A673 (cell line): ENCODE measurements at regions not wholly inside any gene's neighbourhood (a gene's known extent, or its start where the extent isn't known, plus 50 kb on each side); places are given as distances from the start of the nearest gene placed in this dataset.

ENCODE experiments used
- BruUV-seq: library from RNA; stranded (reverse); fragments of 400-500 nt; replicated peaks from 2 replicates; lab custom pipeline; 2021; lab: Mats Ljungman, UMichigan
- CTCF ChIA-PET: fragments of 300-600 bp; sonication (Branson Sonifier 250); formaldehyde crosslinking; loops from one replicate; lab custom pipeline; 2022; ENCODE audit warnings: antibody characterized with exemption; lab: Charles Lee
- POLR2A ChIA-PET: fragments of 300-600 bp; sonication (Branson Sonifier 250); formaldehyde crosslinking; loops from one replicate; lab custom pipeline; 2022; ENCODE audit warnings: antibody characterized with exemption; ENCODE audit not compliant: low non-redundant PET; lab: Charles Lee
- DNase-seq: peaks from one replicate; pipeline ENCODE4 v3.0.0-alpha.2; 2015; ENCODE audit warnings: low spot score
- H3K27ac ChIP-seq: fragments of 200-600 bp; sonication (generic); 2 replicates; pipeline ENCODE4 v1.5.1; 2016; ENCODE audit warnings: mixed run types, low read depth, mild to moderate bottlenecking, mixed read lengths, antibody characterized with exemption, low read length; ENCODE audit not compliant: poor library complexity, severe bottlenecking
- H3K27me3 ChIP-seq: fragments of 200-600 bp; sonication (generic); replicated peaks from 2 replicates; pipeline ENCODE4 v1.6.1; 2017; ENCODE audit warnings: mixed run types, low read depth, mild to moderate bottlenecking, mixed read lengths, antibody characterized with exemption, low read length; ENCODE audit not compliant: insufficient read depth, poor library complexity
- H3K36me3 ChIP-seq: fragments of 200-600 bp; sonication (generic); 2 replicates; pipeline ENCODE4 v1.6.1; 2016; ENCODE audit warnings: mixed run types, mild to moderate bottlenecking, mixed read lengths, antibody characterized with exemption, low read length; ENCODE audit not compliant: insufficient read depth, poor library complexity, severe bottlenecking
- H3K4me1 ChIP-seq: fragments of 200-600 bp; sonication (generic); 2 replicates; pipeline ENCODE4 v1.6.1; 2017; ENCODE audit warnings: mixed run types, mild to moderate bottlenecking, mixed read lengths, antibody characterized with exemption, low read length; ENCODE audit not compliant: insufficient read depth, poor library complexity, severe bottlenecking
- H3K4me3 ChIP-seq: fragments of 200-600 bp; sonication (generic); 2 replicates; pipeline ENCODE4 v1.5.1; 2016; ENCODE audit warnings: low read depth, mixed run types, mild to moderate bottlenecking, mixed read lengths, low read length; ENCODE audit not compliant: poor library complexity, severe bottlenecking
- H3K9me3 ChIP-seq: fragments of 200-600 bp; sonication (generic); 2 replicates; pipeline ENCODE4 v1.6.1; 2016; ENCODE audit warnings: mixed run types, low read depth, mild to moderate bottlenecking, mixed read lengths, antibody characterized with exemption, low read length; ENCODE audit not compliant: poor library complexity, severe bottlenecking
- EZH2 ChIP-seq: fragments of 200-600 bp; sonication (generic); IDR thresholded peaks from 2 replicates; pipeline ENCODE4 v1.6.1; 2017; ENCODE audit warnings: borderline replicate concordance, low read depth, mild to moderate bottlenecking, mixed read lengths, antibody characterized with exemption, low read length; ENCODE audit not compliant: poor library complexity, severe bottlenecking
- intact Hi-C: fragments of 100-400 bp; cut with micrococcal nuclease; formaldehyde crosslinking; loops from one replicate; pipeline ENCODE4 v1.10.0; 2022; ENCODE audit not compliant: unreplicated experiment
- TF ChIP-seq, protein P1 (sequence below): fragments of 300-800, 200-600 bp; sonication (generic); conservative IDR thresholded peaks from 2 replicates; pipeline ENCODE4 v1.5.1; 2017; ENCODE audit warnings: low read depth, mild to moderate bottlenecking, antibody characterized with exemption, low read length, moderate library complexity, mixed read lengths

DNA sequence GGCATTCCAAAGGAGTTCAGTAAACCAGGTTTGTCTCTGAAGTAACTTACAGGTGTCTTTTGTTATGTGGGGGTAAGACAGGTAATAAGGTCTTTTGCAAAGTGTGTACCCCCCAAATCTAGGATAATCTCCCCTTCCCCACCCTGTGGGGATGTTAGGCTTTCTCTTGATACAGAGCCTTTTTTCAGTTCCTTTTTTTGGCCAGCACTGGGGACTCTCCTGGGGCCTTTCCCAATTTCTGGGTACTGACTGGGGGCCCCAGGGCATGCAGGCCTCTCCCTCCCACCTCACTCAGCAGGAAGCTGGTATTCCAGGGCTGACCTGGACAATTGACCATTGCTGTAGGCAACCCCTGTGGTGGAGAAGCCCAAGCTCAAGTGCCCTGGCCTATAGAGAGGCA is 84.3 kb upstream of the IRX6 start:
- Histone ChIP-seq H3K9me3 (no peaks in the 10 kb centered on the region), H3K36me3 (no peaks in the 10 kb centered on the region), H3K4me3 (no peak overlapping the region), H3K4me1 (no peaks in the 10 kb centered on the region), H3K27ac (no peak overlapping the region), H3K27me3 (no peaks in the 10 kb centered on the region)
- no TSS peak for BruUV-seq
- POLR2A ChIA-PET, result no interaction called here
- intact Hi-C loops, result no loop called here
- DNase-seq, result no peak
- no peak for TF ChIP-seq EZH2
- TF ChIP-seq, protein P1, sequence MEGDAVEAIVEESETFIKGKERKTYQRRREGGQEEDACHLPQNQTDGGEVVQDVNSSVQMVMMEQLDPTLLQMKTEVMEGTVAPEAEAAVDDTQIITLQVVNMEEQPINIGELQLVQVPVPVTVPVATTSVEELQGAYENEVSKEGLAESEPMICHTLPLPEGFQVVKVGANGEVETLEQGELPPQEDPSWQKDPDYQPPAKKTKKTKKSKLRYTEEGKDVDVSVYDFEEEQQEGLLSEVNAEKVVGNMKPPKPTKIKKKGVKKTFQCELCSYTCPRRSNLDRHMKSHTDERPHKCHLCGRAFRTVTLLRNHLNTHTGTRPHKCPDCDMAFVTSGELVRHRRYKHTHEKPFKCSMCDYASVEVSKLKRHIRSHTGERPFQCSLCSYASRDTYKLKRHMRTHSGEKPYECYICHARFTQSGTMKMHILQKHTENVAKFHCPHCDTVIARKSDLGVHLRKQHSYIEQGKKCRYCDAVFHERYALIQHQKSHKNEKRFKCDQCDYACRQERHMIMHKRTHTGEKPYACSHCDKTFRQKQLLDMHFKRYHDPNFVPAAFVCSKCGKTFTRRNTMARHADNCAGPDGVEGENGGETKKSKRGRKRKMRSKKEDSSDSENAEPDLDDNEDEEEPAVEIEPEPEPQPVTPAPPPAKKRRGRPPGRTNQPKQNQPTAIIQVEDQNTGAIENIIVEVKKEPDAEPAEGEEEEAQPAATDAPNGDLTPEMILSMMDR, result no peak
- CTCF ChIA-PET, result no interaction called here

DNA sequence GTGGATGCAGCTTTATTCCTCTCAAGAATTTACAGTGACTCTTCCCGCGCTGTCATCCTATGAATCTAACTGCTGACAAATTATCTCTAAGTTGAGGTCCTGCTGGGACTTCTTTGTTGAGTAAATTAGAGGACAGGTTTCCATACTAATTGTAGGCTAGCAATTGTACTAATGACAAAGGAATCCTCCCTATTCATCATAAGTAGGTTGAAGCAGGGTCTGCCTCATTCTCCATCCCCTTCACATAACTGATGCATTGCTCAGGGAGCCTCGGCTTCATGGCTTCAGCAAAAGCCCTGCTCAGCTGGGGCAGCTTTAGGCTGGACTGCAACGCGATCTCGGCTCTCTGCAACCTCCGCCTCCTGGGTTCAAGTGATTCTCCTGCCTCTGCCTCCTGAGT is 83.1 kb upstream of the IRX6 start:
- Histone ChIP-seq H3K36me3 (no peaks in the 10 kb centered on the region), H3K4me1 (no peaks in the 10 kb centered on the region), H3K9me3 (no peaks in the 10 kb centered on the region), H3K27ac (no peak overlapping the region), H3K27me3 (no peaks in the 10 kb centered on the region), H3K4me3 (no peak overlapping the region)
- BruUV-seq, result no TSS peak
- intact Hi-C loops, result no loop called here
- no peak for DNase-seq
- ChIA-PET CTCF (no interaction called here), POLR2A (no interaction called here)
- TF ChIP-seq EZH2, result no peak
- TF ChIP-seq, protein P1, result no peak

DNA sequence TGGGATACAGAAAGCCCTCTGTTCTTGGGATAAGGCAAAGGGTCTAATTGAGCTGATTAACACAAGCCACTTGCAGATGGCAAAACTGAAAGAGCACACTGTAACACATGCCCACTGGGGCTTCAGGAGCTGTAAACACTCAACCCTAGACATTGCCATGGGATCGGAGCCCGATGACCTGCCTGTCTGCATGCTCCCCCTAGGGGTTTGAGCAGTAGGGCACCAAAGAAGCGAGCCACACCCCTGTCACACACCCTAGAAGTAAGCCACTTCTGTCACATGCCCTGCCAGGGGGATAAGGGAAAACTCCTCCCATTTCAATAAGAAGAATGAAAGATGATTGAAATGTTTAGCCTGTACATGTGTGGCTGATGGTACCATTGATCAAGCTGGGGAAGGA is 81.3 kb upstream of the IRX6 start:
- BruUV-seq, result no TSS peak
- ChIA-PET CTCF (no interaction called here), POLR2A (no interaction called here)
- no peak for TF ChIP-seq EZH2
- TF ChIP-seq, protein P1, result 0 out of 2 replicates have a peak, but pooled peaks have one; percentile 11
- Histone ChIP-seq H3K36me3 (no peaks in the 10 kb centered on the region), H3K27me3 (no peaks in the 10 kb centered on the region), H3K9me3 (no peaks in the 10 kb centered on the region), H3K4me3 (no peak overlapping the region), H3K4me1 (no peaks in the 10 kb centered on the region), H3K27ac (no peak overlapping the region)
- intact Hi-C loops, result no loop called here
- no peak for DNase-seq
